Prostate gland (tissue), 2 donors: ENCODE measurements at regions not wholly inside any gene's neighbourhood (a gene's known extent, or its start where the extent isn't known, plus 50 kb on each side); places are given as distances from the start of the nearest gene placed in this dataset.

Experiments
- CTCF ChIP-seq, 4 experiments: fragments of 200-600 bp in 2 of 4; fragments of 450-650 bp in 2 of 4; sonication (generic) in 2 of 4; IDR thresholded peaks; 1 replicate in 3 of 4; 2 replicates in 1 of 4; pipeline ENCODE4 v1.5.1; 2016 to 2019; ENCODE audit warnings: antibody characterized with exemption in 4 of 4, mild to moderate bottlenecking in 2 of 4, moderate library complexity in 2 of 4
- POLR2A ChIP-seq: fragments of 450-650 bp; IDR thresholded peaks from one replicate; pipeline ENCODE4 v1.6.1; 2016; ENCODE audit warnings: antibody characterized with exemption, mild to moderate bottlenecking

GRCh38 chr4:92045718-92046117 lies 258.0 kb upstream of the GRID2 start:
- TF ChIP-seq CTCF (IDR thresholded peaks at IDR 0.05), result no peak
- no peak for TF ChIP-seq POLR2A
